Activated CD8-positive, alpha-beta T cell treated with anti-CD3 and anti-CD28 coated beads, Interleukin-2, amount 10 ng/mL, durations not matched to agents 7 days and 5 days (primary cell): ENCODE measurements at regions not wholly inside any gene's neighbourhood (a gene's known extent, or its start where the extent isn't known, plus 50 kb on each side); places are given as distances from the start of the nearest gene placed in this dataset.

Experiments
- ATAC-seq: fragments of 150-1000 bp; cut with Tn5 transposase; one replicate; pipeline ENCODE4 v1.10.0; 2021; ENCODE audit warnings: moderate library complexity
- CTCF ChIA-PET: fragments of 350-600 bp; sonication (Branson Sonifier 250); formaldehyde crosslinking; loops from one replicate; lab custom pipeline; 2021; ENCODE audit warnings: antibody characterized with exemption; lab: Charles Lee
- POLR2A ChIA-PET: fragments of 350-600 bp; sonication (Branson Sonifier 250); formaldehyde crosslinking; loops from one replicate; lab custom pipeline; 2021; ENCODE audit warnings: antibody characterized with exemption; lab: Charles Lee
- DNase-seq: peaks from one replicate; pipeline ENCODE4 v3.0.0-alpha.2; 2020
- H3K27ac Mint-ChIP-seq: one replicate; pipeline ENCODE4 v1.8.0; 2021; ENCODE audit warnings: mild to moderate bottlenecking, mixed read lengths
- H3K27me3 Mint-ChIP-seq: one replicate; pipeline ENCODE4 v1.8.0; 2021; ENCODE audit warnings: low read depth, mixed read lengths
- H3K36me3 Mint-ChIP-seq: one replicate; pipeline ENCODE4 v1.8.0; 2021; ENCODE audit warnings: low read depth, mixed read lengths
- H3K4me1 Mint-ChIP-seq: one replicate; pipeline ENCODE4 v1.8.0; 2021; ENCODE audit warnings: low read depth, mixed read lengths
- H3K4me3 Mint-ChIP-seq: one replicate; pipeline ENCODE4 v1.8.0; 2021; ENCODE audit warnings: mild to moderate bottlenecking, mixed read lengths
- H3K9me3 Mint-ChIP-seq: one replicate; pipeline ENCODE4 v1.8.0; 2022; ENCODE audit warnings: mixed read lengths; ENCODE audit not compliant: insufficient read depth

DNA sequence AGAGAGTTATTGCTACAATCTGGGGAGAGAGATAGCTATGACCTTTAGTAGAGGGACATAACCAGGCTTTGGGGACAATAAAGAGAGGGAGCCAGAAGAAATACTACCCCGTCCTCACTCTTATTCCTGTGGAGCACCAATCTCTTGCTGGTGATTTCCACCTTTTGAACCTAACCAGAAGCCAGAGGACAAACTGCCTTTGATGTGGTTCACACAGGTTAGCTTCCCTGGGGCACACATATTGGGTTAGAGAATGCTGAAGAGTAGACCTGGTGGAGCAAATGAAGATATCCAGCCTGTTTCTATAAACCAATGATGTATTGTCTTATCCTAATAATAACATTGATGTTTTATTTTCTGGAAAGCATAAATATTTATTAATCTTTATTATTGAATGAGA, 399.3 kb downstream of the HTR7 start:
- H3K9me3 Mint-ChIP-seq, result no peaks in the 10 kb centered on the region
- DNase-seq, result no peak
- H3K36me3 Mint-ChIP-seq, result no peaks in the 10 kb centered on the region
- no peaks in the 10 kb centered on the region for H3K27me3 Mint-ChIP-seq
- no peaks in the 10 kb centered on the region for H3K4me1 Mint-ChIP-seq
- no peak overlapping the region for H3K27ac Mint-ChIP-seq
- H3K4me3 Mint-ChIP-seq, result no peak overlapping the region
- ATAC-seq, result no peak
- ChIA-PET POLR2A (no interaction called here), CTCF (no interaction called here)

DNA sequence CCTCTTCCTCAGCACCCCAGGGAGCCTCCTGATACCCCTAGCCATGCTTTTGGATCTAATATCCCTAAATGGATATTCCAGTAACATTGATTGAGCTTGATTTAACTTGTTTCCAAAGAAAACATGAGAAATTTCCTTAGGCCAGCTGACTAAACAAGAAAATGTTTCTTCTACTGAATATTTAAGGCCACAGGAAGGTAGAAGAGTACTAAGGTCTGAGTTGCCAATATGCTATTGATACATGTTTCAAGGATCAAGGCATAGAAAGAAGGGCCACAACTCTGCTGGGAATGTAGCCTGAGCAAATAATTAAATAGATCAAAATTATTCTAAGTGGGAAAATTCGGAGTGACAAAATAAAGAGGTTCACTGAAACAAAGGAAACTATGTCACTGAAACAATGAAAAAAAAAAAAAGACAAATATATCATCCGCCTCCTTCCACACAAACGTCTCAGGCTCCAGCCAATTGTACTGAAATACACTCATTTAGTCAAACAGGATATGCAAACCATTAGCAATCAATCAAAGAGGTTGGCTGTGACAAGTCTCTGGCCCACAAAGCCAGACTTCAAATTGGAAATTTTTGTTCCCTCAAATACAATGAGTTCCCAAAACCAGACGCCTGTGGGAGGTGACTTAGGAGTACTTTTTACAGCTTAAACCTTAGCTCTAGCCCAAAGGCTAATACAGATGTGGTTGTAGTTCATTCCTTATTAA, 396.2 kb downstream of the HTR7 start:
- POLR2A ChIA-PET, result no interaction called here
- CTCF ChIA-PET, result no interaction called here
- Mint-ChIP-seq H3K27me3 (no peaks in the 10 kb centered on the region), H3K27ac (no peak overlapping the region), H3K36me3 (no peaks in the 10 kb centered on the region), H3K4me3 (no peak overlapping the region), H3K4me1 (no peaks in the 10 kb centered on the region), H3K9me3 (no peaks in the 10 kb centered on the region)
- no peak for ATAC-seq
- DNase-seq, result no peak

DNA sequence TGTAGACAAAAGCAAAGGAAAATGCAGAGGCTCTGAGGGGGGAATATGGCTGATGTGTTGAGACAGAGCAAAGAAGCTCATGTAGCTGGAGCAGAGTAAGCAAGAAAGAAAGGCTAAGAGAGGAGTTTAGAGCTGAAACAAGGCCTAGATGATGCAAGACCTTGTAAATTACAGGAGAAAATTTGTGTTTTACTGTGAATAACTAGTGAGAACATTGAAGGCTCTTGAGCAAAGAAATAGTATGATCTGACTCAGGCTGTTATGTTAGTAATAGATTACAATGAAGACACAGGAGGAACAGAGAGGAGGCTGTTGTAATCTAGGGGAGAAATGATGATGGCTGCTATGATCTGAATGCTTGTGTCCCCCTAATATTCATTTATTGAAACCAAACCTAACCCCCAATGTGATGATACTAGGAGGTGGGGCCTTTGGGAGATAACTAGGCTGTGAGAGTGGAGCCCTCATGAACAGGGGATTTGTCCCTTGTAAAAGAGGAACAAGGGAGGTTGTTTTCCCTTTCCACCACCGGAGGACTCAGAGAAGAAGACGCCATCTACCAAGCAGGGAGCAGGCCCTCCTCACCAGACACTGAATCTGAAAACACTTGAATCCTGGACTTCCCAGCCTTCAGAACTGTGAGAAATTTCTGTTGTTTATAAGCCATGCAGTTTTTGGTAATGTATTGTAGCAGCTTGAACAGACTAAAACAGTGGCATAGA, 394.9 kb downstream of the HTR7 start:
- DNase-seq (no peak), ATAC-seq (no peak)
- ChIA-PET CTCF (no interaction called here), POLR2A (no interaction called here)
- H3K4me3 Mint-ChIP-seq, result no peak overlapping the region
- no peaks in the 10 kb centered on the region for H3K4me1 Mint-ChIP-seq
- H3K27ac Mint-ChIP-seq, result no peak overlapping the region
- no peaks in the 10 kb centered on the region for H3K27me3 Mint-ChIP-seq
- no peaks in the 10 kb centered on the region for H3K36me3 Mint-ChIP-seq
- H3K9me3 Mint-ChIP-seq, result no peaks in the 10 kb centered on the region

DNA sequence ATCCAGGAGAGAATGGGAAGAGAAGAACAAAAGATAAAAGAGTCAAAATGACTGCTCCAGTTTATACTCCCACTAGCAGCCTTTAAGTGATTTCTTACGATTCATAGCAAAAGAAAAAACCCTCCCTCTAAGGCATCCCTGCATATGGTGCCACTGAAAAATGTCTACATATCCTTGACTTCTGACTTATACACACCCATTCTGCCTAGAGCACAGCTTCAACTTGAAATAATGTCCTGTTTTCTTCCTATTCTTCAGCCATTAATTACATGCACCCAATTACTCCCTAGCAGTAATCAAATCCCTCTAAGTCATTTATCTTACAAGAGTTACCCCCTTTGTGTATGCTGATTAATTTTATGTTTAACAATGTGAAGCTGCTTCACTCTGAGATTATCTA, 393.5 kb downstream of the HTR7 start:
- DNase-seq (no peak), ATAC-seq (no peak)
- no peaks in the 10 kb centered on the region for H3K9me3 Mint-ChIP-seq
- ChIA-PET CTCF (no interaction called here), POLR2A (no interaction called here)
- H3K36me3 Mint-ChIP-seq, result no peaks in the 10 kb centered on the region
- H3K4me1 Mint-ChIP-seq, result no peaks in the 10 kb centered on the region
- no peaks in the 10 kb centered on the region for H3K27me3 Mint-ChIP-seq
- no peak overlapping the region for H3K4me3 Mint-ChIP-seq
- no peak overlapping the region for H3K27ac Mint-ChIP-seq

DNA sequence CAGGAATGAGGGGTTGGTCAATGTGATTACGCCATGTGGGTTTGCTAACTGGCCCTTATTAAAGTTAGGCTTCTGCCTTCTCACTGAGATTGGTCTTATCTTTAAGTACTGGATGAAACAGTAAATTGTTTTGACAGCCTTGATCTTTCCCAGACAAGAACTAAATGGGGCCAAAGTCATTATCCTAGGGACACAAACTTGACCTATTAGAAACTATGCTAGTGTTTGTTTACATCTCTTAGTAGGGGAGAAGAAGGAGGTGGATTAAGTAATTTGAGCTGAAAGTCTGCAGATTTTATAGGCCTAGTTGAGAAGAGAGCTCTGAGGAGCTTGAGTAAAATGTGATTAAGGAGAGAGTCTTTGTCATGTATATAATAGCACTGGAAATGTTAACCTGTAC, 386.9 kb downstream of the HTR7 start:
- ATAC-seq (no peak), DNase-seq (no peak)
- H3K36me3 Mint-ChIP-seq, result no peaks in the 10 kb centered on the region
- POLR2A ChIA-PET, result interaction anchor here (0.6 kb wide), 1 partner anchor 637 kb away, joined by 3 read pairs; no protein-coding TSS in a partner anchor
- H3K4me1 Mint-ChIP-seq, result no peaks in the 10 kb centered on the region
- no peaks in the 10 kb centered on the region for H3K27me3 Mint-ChIP-seq
- H3K27ac Mint-ChIP-seq, result no peak overlapping the region
- H3K4me3 Mint-ChIP-seq, result no peak overlapping the region
- H3K9me3 Mint-ChIP-seq, result no peaks in the 10 kb centered on the region
- CTCF ChIA-PET, result no interaction called here

DNA sequence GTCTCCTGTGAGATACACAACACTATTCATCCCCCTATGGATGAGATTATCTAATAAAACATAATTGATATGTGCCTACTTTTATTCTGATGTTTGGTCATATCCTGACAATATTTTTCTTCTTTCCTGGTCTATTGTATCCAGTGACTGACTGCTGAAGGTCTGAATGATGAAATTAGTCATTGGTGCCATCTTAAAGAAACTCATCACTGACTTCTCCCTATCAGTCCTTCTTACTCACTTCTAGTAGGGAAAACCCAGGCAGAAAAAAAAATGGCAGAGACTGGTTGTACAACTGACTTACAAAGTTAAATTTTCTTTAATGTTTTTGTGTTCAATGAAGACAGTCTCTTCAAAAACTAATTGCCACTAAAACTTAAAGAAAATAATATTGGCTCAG, 377.4 kb downstream of the HTR7 start:
- H3K9me3 Mint-ChIP-seq, result no peaks in the 10 kb centered on the region
- H3K4me1 Mint-ChIP-seq, result no peaks in the 10 kb centered on the region
- H3K36me3 Mint-ChIP-seq, result no peaks in the 10 kb centered on the region
- ATAC-seq (no peak), DNase-seq (no peak)
- ChIA-PET POLR2A (no interaction called here), CTCF (no interaction called here)
- H3K4me3 Mint-ChIP-seq, result no peak overlapping the region
- no peaks in the 10 kb centered on the region for H3K27me3 Mint-ChIP-seq
- H3K27ac Mint-ChIP-seq, result no peak overlapping the region

DNA sequence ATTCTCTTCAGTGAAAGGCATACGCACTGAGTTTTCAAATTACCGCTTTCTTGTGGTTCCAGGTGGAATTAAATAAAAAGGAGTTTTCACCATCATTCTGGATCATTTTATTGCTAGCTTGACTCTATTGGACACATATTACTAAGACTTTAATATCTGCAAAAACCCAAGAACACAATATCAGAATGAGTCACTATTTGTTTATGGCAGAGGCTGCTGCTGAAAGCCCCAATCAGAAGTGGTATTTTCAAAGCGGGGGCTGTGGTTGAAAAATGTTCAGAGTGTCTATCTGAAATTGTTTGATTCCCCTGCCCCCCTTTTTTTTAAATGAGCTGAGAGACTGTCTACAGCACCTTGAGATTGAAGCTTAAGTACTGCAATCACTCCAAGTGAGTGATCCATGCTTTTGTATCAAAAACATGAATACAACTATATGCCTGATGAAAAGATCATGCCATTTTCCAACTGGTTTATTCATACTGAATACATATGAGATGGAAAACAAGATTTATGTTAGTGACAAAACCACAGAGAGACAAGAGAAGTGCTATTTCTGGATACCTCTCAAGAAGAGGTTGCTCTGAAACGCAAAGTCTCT, 376.4 kb downstream of the HTR7 start:
- ChIA-PET CTCF (no interaction called here), POLR2A (no interaction called here)
- H3K4me3 Mint-ChIP-seq, result no peak overlapping the region
- no peaks in the 10 kb centered on the region for H3K9me3 Mint-ChIP-seq
- ATAC-seq, result no peak
- H3K36me3 Mint-ChIP-seq, result no peaks in the 10 kb centered on the region
- no peaks in the 10 kb centered on the region for H3K4me1 Mint-ChIP-seq
- DNase-seq, result no peak
- H3K27me3 Mint-ChIP-seq, result no peaks in the 10 kb centered on the region
- no peak overlapping the region for H3K27ac Mint-ChIP-seq

DNA sequence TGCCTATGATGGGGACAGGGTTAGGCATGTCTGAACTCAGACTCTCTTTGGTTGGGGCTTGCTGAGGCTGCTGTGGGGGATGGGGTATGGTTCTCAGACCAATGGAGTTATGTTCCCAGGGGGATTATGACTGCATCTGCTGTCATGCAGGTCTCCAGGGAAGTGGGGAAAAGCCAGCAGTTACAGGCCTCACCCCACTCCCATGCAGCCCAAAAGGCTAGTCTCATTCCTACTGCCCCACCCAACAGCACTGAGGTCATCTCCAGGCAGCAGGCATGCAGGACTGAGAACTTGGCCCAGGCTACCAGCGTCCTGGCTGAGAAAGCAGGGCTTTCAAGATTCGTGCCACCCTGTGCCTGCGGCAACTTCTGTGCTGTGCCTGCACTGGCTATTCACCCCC, 373.3 kb downstream of the HTR7 start:
- no peak for ATAC-seq
- Mint-ChIP-seq H3K4me3 (no peak overlapping the region), H3K4me1 (no peaks in the 10 kb centered on the region), H3K27ac (no peak overlapping the region), H3K36me3 (no peaks in the 10 kb centered on the region), H3K9me3 (no peaks in the 10 kb centered on the region), H3K27me3 (no peaks in the 10 kb centered on the region)
- DNase-seq, result no peak
- POLR2A ChIA-PET, result no interaction called here
- CTCF ChIA-PET, result no interaction called here

DNA sequence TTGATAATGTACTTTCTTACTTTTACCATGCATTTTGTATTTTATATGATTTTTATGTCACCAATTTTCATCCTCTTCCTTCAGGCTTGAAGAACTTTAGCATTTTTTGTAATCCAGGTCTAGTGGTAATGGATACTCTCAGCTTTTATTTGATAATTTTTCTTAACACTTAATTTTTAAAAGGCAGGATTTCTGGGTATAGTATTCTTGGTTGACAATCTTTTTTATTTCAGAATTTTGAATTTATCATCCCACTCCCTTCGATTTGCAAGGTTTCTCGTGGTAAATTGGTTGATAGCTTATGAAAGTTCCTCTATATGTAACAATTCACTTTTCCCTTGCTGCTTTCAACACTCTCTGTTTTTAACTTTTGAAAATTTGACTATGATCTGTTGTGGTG, 363.7 kb downstream of the HTR7 start:
- H3K27me3 Mint-ChIP-seq, result no peaks in the 10 kb centered on the region
- H3K4me3 Mint-ChIP-seq, result no peak overlapping the region
- no peak for ATAC-seq
- H3K36me3 Mint-ChIP-seq, result no peaks in the 10 kb centered on the region
- H3K27ac Mint-ChIP-seq, result no peak overlapping the region
- no peak for DNase-seq
- ChIA-PET POLR2A (no interaction called here), CTCF (no interaction called here)
- H3K4me1 Mint-ChIP-seq, result no peaks in the 10 kb centered on the region
- H3K9me3 Mint-ChIP-seq, result peaks cover 24% of the 10 kb centered on the region

DNA sequence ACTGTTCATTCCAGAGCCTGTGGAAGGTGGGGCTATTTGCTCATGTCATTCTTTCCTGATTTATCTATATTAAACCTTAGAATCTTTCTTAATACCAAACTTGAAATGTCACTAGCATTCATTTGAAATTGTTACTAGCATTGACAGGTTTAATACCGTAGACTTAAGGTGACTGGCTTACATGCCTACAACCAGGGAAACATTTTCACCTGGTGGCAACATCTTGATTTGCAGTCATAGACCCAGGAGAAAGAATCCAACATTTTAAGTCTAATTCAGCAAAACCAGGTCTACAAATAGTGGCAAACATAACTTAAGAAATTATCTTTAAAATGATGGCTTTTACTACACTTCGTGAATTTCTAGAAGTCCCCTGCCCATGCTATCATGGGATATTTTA, 353.7 kb downstream of the HTR7 start:
- H3K4me1 Mint-ChIP-seq, result no peaks in the 10 kb centered on the region
- H3K27ac Mint-ChIP-seq, result no peak overlapping the region
- no peaks in the 10 kb centered on the region for H3K27me3 Mint-ChIP-seq
- CTCF ChIA-PET, result no interaction called here
- H3K4me3 Mint-ChIP-seq, result no peak overlapping the region
- no peaks in the 10 kb centered on the region for H3K36me3 Mint-ChIP-seq
- POLR2A ChIA-PET, result no interaction called here
- ATAC-seq (no peak), DNase-seq (no peak)
- no peaks in the 10 kb centered on the region for H3K9me3 Mint-ChIP-seq

DNA sequence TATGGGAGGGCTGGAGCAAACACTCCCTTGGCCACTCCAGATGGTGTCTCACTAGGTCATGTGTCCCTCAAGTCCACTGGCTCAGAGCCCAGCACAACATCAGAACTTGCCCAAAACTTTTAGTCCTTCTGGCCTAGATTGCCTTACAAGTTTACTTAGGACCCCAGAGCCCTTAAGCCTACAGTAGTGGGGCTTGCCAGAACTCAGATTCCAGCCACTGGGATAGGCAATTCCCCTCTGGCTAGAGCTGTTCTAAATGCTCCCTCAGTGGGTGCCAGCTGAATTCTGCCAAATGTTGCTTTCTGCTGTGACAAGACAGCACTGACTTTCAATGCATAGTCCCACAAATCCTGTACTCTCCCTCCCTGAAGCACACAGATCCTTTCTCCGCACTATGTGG, 331.1 kb downstream of the HTR7 start:
- no peak for DNase-seq
- Mint-ChIP-seq H3K36me3 (no peaks in the 10 kb centered on the region), H3K27ac (no peak overlapping the region), H3K4me1 (no peaks in the 10 kb centered on the region), H3K27me3 (no peaks in the 10 kb centered on the region), H3K9me3 (no peaks in the 10 kb centered on the region), H3K4me3 (no peak overlapping the region)
- ChIA-PET POLR2A (no interaction called here), CTCF (no interaction called here)
- no peak for ATAC-seq

DNA sequence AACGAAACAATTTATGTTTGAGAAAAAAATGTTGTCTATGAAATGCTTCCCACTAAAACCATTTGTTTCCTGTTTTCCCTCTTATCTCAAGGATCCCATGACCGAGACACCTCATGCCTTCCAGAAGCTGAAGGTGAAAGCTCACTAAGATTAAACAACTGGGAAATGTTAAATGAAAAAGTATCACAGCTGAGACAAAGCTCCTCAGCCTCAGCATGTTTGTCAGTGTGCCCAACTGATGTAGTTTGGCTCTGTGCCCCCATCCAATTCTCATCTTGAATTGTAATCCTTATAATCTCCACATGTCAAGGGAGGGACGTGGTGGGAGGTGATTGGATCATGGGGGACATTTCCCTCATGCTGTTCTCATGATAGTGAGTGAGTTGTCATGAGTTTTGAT, 327.3 kb downstream of the HTR7 start:
- Mint-ChIP-seq H3K9me3 (no peaks in the 10 kb centered on the region), H3K36me3 (no peaks in the 10 kb centered on the region), H3K27me3 (no peaks in the 10 kb centered on the region), H3K27ac (no peak overlapping the region), H3K4me3 (no peak overlapping the region), H3K4me1 (no peaks in the 10 kb centered on the region)
- no peak for ATAC-seq
- DNase-seq, result no peak
- POLR2A ChIA-PET, result no interaction called here
- CTCF ChIA-PET, result interaction anchor here (0.8 kb wide), 1 partner anchor 21 kb away, joined by 3 read pairs; no protein-coding TSS in a partner anchor
